GM12875 (cell line): ENCODE measurements at regions not wholly inside any gene's neighbourhood (a gene's known extent, or its start where the extent isn't known, plus 50 kb on each side); places are given as distances from the start of the nearest gene placed in this dataset.

Source experiments
- H3K4me3 ChIP-seq: one replicate; pipeline ENCODE4 v1.5.1; 2011; ENCODE audit warnings: low read depth, low read length, control low read depth
- CTCF ChIP-seq: IDR thresholded peaks from 2 replicates; pipeline ENCODE4 v1.5.1; 2011; ENCODE audit warnings: low read depth, mild to moderate bottlenecking, control low read depth, inconsistent platforms, low read length, moderate library complexity, borderline replicate concordance; ENCODE audit not compliant: insufficient read depth

- no peak overlapping the region for H3K4me3 ChIP-seq
- no peak for TF ChIP-seq CTCF
These were observed 146.5 kb upstream of the PRSS1 start for GRCh38 chr7:142602756-142603155.

- TF ChIP-seq CTCF, result no peak
- no peak overlapping the region for H3K4me3 ChIP-seq
These were observed 147.1 kb upstream of the PRSS1 start for GRCh38 chr7:142602183-142602582.

DNA sequence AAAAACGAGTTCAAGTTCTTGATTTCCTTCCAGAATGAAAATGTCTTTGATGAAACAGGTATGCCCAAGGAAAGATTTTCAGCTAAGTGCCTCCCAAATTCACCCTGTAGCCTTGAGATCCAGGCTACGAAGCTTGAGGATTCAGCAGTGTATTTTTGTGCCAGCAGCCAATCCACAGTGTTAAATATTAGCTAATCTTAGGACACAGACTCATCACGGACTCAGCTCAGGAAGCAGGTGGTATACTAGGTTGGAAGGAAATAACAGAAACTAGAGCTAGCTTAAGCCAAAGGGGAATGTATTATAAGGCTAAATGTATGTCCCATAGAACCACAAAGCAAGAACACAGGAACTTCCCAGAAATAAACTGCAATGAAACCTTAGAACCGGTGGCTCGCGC, 151.0 kb upstream of the PRSS1 start:
- no peak overlapping the region for H3K4me3 ChIP-seq
- TF ChIP-seq CTCF, result no peak

DNA sequence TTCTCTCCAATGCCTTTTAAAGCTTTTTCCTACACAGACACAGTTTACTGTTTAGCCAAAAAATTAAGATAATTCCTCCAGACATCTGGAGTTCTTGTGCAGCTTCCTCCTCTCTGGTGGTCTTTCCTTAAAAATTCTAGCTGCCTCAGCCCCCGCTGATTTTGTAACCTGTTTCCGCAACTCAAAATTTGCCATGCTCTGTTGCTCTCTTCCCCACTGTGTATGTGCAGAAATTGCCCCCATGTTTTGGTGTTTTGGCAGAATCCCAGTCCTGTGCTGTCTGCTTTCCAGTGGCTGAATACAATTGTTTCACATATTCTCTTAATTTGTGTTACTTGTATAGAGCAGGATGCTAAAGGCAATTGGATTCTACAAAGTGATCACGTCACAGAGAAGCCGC, 151.7 kb upstream of the PRSS1 start:
- H3K4me3 ChIP-seq, result no peak overlapping the region
- TF ChIP-seq CTCF, result no peak

- TF ChIP-seq CTCF, result no peak
- no peak overlapping the region for H3K4me3 ChIP-seq
These were observed 153.3 kb upstream of the PRSS1 start for GRCh38 chr7:142595816-142596516.

DNA sequence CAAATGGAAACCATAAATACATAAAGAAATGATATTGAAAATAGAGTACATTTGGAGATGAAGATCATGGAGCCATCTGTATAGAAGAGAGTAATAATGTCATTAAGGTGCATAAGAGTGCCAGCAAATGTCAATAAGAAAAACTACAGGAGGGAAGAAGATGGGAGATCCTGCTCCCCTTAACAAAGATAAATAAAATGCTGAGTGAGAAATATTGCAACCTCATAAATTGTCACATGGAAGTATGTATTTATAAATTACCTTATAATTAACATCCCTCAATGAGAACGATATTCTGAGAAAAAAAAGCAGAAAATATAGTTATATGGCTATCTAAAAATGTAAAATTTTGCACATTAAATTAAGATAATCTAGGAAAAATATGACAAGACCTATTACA, 155.2 kb upstream of the PRSS1 start:
- TF ChIP-seq CTCF, result no peak
- H3K4me3 ChIP-seq, result no peak overlapping the region

- no peak for TF ChIP-seq CTCF
- no peak overlapping the region for H3K4me3 ChIP-seq
These were observed 156.2 kb upstream of the PRSS1 start for GRCh38 chr7:142593106-142593505.
